Heart right ventricle (tissue), 16 donors: ENCODE measurements at regions not wholly inside any gene's neighbourhood (a gene's known extent, or its start where the extent isn't known, plus 50 kb on each side); places are given as distances from the start of the nearest gene placed in this dataset.

Experiments
- ATAC-seq, 8 donors: fragments of 200-7000 bp; cut with Tn5 transposase; one replicate each; pipeline ENCODE4 v1.9.1; 2020; ENCODE audit warnings: mild to moderate bottlenecking in 8 of 8, moderate library complexity in 8 of 8, moderate number of reproducible peaks in 1 of 8
- DNase-seq, 2 donors: peaks; one replicate each; pipeline ENCODE4 v3.0.0-alpha.2; 2020
- H3K27ac ChIP-seq, 10 donors: fragments of 200-600 bp; sonication (generic) in 2 of 10; one replicate each; pipeline versions ENCODE4 v1.5.0 to v1.8.0; 2020 to 2022; ENCODE audit warnings: mild to moderate bottlenecking in 3 of 10
- H3K27me3 ChIP-seq, 7 donors: fragments of 200-600 bp; one replicate each; pipeline ENCODE4 v1.8.0; 2021 to 2022; ENCODE audit warnings: mild to moderate bottlenecking in 2 of 7
- H3K36me3 ChIP-seq, 9 donors: fragments of 200-600 bp; sonication (generic) in 1 of 9; one replicate each; pipeline versions ENCODE4 v1.5.0 to v1.8.0; 2020 to 2022; ENCODE audit warnings: mild to moderate bottlenecking in 2 of 9
- H3K4me1 ChIP-seq, 9 donors: fragments of 200-600 bp; sonication (generic) in 1 of 9; one replicate each; pipeline versions ENCODE4 v1.5.0 to v1.8.0; 2020 to 2022; ENCODE audit warnings: mild to moderate bottlenecking in 4 of 9
- H3K4me3 ChIP-seq, 10 donors: fragments of 200-600 bp; sonication (generic) in 2 of 10; one replicate each; pipeline versions ENCODE4 v1.5.0 to v1.8.0; 2020 to 2022; ENCODE audit warnings: mild to moderate bottlenecking in 7 of 10, moderate library complexity in 2 of 10
- H3K9me3 ChIP-seq, 11 donors: fragments of 200-600 bp in 10 of 11; sonication (generic) in 2 of 11; one replicate each; pipeline versions ENCODE4 v1.5.0 to v1.8.0; 2013 to 2022; ENCODE audit warnings: mild to moderate bottlenecking in 2 of 11, control low read depth in 1 of 11, moderate library complexity in 1 of 11
- WGBS, 2 donors: extraction: QIAGEN DNeasy Blood & Tissue Kit; methylation state at CpG; one replicate each; pipeline ENCODE4 v1.1.7; 2013; ENCODE audit warnings: inconsistent platforms in 1 of 2; 5-methylcytosine and 5-hydroxymethylcytosine counted together
- intact Hi-C, 10 donors: fragments of 100-400 bp; cut with DNase I; formaldehyde crosslinking; loops; one replicate each; pipeline versions ENCODE4 v1.11.1 to v1.14.2; 2022
- TF ChIP-seq, protein P1 (sequence below), 9 donors: fragments of 200-600 bp; sonication (generic) in 2 of 9; IDR thresholded peaks; one replicate each; pipeline versions ENCODE4 v1.5.0 to v1.8.0; 2021 to 2022; ENCODE audit warnings: antibody characterized with exemption in 9 of 9, mild to moderate bottlenecking in 5 of 9, moderate library complexity in 1 of 9
- donor health status: Arrhythmogenic right ventricular cardiomyopathy.
- donor health status: ischemic (EF 13 %, LVEDD 7.1; RV severe dilation, severe dysfunction).
- donor health status: healthy with polysubstance abuse.
- donor health status: DM: no; HTN: yes; CAD: no.
- donor health status: DM: no; HTN: no; CAD: no.
- donor health status: ischemic (EF 25% LVEDD 6.9; RV normal size, moderate dysfunction).
- donor health status: ischemic (EF 25% LVEDD 5.7; RV mildly dilated, moderate dysfunction).
- donor health status: healthy.
- donor health status: DM: yes; HTN: yes; CAD: no.
- donor health status: Ischemic cardiomyopathy.
- donor health status: ischemic (EF 35%, LVEDD 5.7; RV mildly dilated, moderate dysfunction).
- donor health status: nonischemic (EF 11% LVEDD 7.7; RV severe dilation, severe dysfunction).
- donor health status: DM: yes; HTN: yes; CAD: no.
- donor health status: PGD.
- donor health status: ischemic (EF 29% LVEDD 5.4; RV normal size, mild dysfunction).
- donor health status: nonischemic (EF 23%, LVEDD 6.1; RV moderate dilation, normal function).

DNA sequence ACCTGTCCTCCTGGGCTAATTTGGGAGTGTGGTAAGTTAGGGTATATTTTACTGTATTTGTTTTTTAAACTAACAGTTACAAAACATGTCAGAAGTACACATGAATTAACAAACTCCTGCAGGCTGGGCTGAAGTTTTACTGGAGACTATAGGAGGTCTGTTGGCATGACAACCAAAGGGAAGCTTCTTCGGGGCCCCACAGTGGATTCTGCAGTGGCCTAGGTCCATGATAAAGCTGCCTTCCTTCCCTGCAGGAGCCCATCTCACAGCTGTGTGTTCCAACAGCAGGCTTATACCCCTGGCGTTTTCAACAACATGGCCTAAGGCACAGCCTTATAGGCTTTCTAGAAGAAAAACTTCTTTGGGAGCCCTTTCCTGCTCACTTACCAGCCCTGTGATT, 128.0 kb upstream of the SETBP1 start:
- ATAC-seq: no peak
- Histone ChIP-seq H3K4me3 (no peak overlapping the region), H3K9me3 (no peaks in the 10 kb centered on the region), H3K4me1 (peaks cover 0 to 9% (median 0%) of the 10 kb centered on the region in 9 donors), H3K27me3 (no peaks in the 10 kb centered on the region), H3K27ac (no peak overlapping the region), H3K36me3 (no peaks in the 10 kb centered on the region)
- intact Hi-C loops: no loop called here
- 56 to 58% methylated on average over 2 of the region's 2 CpGs for WGBS, 2 donors
- DNase-seq: no peak
- TF ChIP-seq, protein P1, sequence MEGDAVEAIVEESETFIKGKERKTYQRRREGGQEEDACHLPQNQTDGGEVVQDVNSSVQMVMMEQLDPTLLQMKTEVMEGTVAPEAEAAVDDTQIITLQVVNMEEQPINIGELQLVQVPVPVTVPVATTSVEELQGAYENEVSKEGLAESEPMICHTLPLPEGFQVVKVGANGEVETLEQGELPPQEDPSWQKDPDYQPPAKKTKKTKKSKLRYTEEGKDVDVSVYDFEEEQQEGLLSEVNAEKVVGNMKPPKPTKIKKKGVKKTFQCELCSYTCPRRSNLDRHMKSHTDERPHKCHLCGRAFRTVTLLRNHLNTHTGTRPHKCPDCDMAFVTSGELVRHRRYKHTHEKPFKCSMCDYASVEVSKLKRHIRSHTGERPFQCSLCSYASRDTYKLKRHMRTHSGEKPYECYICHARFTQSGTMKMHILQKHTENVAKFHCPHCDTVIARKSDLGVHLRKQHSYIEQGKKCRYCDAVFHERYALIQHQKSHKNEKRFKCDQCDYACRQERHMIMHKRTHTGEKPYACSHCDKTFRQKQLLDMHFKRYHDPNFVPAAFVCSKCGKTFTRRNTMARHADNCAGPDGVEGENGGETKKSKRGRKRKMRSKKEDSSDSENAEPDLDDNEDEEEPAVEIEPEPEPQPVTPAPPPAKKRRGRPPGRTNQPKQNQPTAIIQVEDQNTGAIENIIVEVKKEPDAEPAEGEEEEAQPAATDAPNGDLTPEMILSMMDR (IDR thresholded peaks at IDR 0.05): no peak

GRCh38 chr18:44556296-44556695, 124.4 kb upstream of the SETBP1 start:
- Histone ChIP-seq H3K9me3 (no peaks in the 10 kb centered on the region), H3K36me3 (no peaks in the 10 kb centered on the region), H3K4me1 (no peaks in the 10 kb centered on the region), H3K27me3 (no peaks in the 10 kb centered on the region), H3K27ac (no peak overlapping the region), H3K4me3 (no peak overlapping the region)
- DNase-seq: no peak
- 43 to 68% methylated on average over 3 of the region's 3 CpGs for WGBS, 2 donors
- intact Hi-C loops: no loop called here
- no peak for ATAC-seq
- TF ChIP-seq, protein P1 (IDR thresholded peaks at IDR 0.05): no peak

DNA sequence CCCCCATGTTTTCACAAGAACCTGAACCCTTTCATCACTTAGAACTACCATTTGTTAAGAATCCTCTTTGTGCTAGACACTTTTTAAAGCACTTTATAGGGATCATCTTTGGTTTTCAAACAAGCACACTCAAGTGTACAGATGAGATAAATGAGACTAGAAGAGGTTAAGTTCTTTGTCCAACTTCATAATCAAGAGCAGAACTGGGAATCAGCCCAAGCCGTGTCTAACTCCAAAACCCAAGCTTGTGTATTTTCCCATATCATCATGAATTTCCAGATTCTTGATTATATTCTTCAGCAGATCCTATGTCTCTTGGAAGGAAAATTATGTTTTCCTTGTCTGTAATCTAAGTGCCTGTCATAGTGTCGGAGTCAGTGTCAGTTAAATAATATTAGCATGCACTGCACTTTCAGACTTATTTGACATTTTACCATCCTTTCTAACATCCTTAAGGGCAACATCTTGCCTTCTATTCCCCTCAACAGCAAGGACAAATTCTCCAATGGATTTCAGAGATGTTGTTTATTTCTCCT, 123.0 kb upstream of the SETBP1 start:
- ATAC-seq: no peak

DNA sequence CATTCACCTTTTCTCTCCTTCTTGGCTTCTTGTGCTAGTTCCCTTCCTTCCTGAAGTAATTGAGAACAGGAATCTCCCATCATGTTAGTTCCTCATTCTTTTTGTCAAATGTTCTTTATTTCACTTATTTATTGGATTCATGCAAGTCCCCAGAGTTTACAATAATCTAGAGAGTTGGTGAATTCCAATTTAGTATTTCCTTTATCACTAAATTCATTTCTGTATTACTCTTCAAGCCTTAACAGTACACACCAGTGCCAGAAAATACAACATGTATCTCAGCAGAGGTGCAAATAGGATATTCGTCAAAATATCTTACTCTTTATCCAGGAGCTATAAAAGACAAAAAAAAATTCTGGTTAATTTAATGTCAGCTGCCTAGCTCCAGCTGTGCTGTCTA, 121.9 kb upstream of the SETBP1 start:
- Histone ChIP-seq H3K4me3 (no peak overlapping the region), H3K4me1 (no peaks in the 10 kb centered on the region), H3K36me3 (no peaks in the 10 kb centered on the region), H3K27me3 (no peaks in the 10 kb centered on the region), H3K27ac (no peak overlapping the region), H3K9me3 (no peaks in the 10 kb centered on the region)
- TF ChIP-seq, protein P1 (IDR thresholded peaks at IDR 0.05): no peak
- 47 to 67% methylated on average over 1 of the region's 1 CpG for WGBS, 2 donors
- intact Hi-C loops: no loop called here
- DNase-seq: no peak
- no peak for ATAC-seq

More for the DNA sequence above, 123.0 kb upstream of the SETBP1 start:
- no peaks in the 10 kb centered on the region for H3K27me3 ChIP-seq
- 50 to 60% methylated on average over 2 of the region's 2 CpGs for WGBS, 2 donors
- H3K36me3 ChIP-seq: no peaks in the 10 kb centered on the region
- H3K4me3 ChIP-seq: no peak overlapping the region
- TF ChIP-seq, protein P1 (IDR thresholded peaks at IDR 0.05): no peak
- no peak for DNase-seq
- no peak overlapping the region for H3K27ac ChIP-seq
- intact Hi-C loops: no loop called here
- H3K4me1 ChIP-seq: no peaks in the 10 kb centered on the region
- no peaks in the 10 kb centered on the region for H3K9me3 ChIP-seq
